Choroid plexus epithelial cell (primary cell): ENCODE measurements at regions not wholly inside any gene's neighbourhood (a gene's known extent, or its start where the extent isn't known, plus 50 kb on each side); places are given as distances from the start of the nearest gene placed in this dataset.

Experiments used
- DNase-seq: peaks from one replicate; pipeline ENCODE4 v3.0.0-alpha.2; 2010; ENCODE audit warnings: low read depth
- H3K4me3 ChIP-seq: 2 replicates; pipeline ENCODE4 v1.5.1; 2011; ENCODE audit warnings: low read depth, mild to moderate bottlenecking, control low read depth, low read length, moderate library complexity
- TF ChIP-seq, protein P1 (sequence below): conservative IDR thresholded peaks from 2 replicates; pipeline ENCODE4 v1.5.1; 2011; ENCODE audit warnings: low read depth, mild to moderate bottlenecking, control low read depth, inconsistent platforms, low read length, moderate library complexity

DNA sequence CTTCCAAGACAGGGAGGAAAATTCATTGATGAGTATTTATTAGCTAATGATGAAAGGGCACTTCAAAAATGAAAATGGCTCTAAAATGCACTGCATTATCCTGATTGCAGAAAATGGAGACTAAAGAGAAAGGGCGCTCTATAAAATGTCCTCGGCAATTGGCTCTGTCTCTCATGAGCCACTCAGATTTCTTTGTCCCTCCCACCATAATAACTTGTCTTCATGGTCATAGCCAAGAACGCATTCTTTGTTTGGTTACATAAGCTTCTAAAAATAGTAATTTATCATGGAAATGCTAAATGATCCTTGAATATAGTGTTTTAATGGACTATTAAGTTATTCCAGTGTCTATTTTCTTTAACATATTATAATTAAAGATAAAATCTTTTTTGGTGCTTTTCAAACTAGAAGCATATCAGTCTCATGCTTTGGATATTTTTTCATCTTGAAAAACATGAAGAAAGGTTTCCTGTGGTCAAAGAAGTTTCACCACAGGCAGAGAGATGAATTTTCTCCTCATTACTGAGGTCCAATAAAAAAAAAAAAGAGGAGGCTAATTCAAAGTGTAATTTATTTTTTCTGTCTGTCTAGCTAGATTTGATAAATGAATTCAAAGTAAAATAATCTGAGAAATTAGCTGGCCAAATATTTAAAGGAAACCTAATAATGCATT lies 238.1 kb upstream of the BLID start:
- DNase-seq: no peak
- no peak overlapping the region for H3K4me3 ChIP-seq
- TF ChIP-seq, protein P1, sequence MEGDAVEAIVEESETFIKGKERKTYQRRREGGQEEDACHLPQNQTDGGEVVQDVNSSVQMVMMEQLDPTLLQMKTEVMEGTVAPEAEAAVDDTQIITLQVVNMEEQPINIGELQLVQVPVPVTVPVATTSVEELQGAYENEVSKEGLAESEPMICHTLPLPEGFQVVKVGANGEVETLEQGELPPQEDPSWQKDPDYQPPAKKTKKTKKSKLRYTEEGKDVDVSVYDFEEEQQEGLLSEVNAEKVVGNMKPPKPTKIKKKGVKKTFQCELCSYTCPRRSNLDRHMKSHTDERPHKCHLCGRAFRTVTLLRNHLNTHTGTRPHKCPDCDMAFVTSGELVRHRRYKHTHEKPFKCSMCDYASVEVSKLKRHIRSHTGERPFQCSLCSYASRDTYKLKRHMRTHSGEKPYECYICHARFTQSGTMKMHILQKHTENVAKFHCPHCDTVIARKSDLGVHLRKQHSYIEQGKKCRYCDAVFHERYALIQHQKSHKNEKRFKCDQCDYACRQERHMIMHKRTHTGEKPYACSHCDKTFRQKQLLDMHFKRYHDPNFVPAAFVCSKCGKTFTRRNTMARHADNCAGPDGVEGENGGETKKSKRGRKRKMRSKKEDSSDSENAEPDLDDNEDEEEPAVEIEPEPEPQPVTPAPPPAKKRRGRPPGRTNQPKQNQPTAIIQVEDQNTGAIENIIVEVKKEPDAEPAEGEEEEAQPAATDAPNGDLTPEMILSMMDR: no peak

DNA sequence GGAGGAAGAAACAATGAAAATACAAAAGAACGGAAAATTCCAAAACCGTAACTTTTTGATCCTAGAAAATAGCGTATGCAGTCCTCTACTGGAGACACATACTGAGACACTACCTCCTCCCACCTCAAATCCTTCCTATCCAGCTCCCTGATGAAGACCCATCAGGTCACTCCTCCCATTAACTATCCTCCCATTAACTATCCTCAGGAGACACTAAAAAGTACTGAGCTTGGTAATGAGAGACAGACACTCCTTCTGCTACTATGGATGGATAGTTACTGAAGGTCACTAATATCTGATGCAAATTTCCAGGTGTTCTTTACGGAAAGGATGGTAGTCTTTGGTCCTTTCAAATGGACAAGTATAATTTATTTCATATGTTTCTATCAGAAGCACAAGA lies 237.5 kb upstream of the BLID start:
- no peak for DNase-seq
- TF ChIP-seq, protein P1: no peak
- H3K4me3 ChIP-seq: no peak overlapping the region

DNA sequence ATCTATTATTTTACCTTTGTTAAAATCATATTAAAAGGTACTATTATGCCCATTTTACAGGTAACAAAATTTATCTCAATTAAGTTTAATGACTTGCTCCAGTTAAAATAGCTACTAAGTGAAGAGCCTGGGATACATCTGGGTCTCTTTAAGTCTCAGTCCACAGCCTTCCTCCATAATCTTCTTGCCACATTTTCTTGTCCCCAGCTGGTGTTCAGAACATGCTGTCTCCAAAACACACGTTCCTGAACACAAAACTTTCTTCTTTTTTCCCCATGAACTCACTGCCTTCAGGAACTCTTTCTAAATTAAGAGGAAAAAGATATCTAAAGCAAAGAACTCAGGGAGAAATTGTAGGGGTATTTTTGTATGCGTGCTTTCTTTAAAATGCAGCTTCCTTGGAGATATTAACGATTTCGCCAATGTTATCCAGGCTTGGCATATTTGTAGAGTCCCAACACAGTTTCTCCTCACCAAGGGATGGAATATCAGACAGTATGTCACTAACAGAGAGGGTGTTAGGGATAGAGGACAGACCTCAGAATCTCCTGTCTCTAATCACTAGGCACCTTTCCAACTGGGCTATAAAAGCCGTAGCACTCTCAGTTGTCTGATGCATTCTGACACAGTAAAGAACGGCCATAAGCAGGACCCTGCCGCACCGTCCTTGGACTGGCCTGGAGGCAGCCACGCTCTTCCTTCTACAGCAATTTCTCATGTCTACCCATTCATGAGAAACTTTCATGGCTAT lies 232.8 kb upstream of the BLID start:
- DNase-seq: no peak
- H3K4me3 ChIP-seq: no peak overlapping the region
- TF ChIP-seq, protein P1: no peak

DNA sequence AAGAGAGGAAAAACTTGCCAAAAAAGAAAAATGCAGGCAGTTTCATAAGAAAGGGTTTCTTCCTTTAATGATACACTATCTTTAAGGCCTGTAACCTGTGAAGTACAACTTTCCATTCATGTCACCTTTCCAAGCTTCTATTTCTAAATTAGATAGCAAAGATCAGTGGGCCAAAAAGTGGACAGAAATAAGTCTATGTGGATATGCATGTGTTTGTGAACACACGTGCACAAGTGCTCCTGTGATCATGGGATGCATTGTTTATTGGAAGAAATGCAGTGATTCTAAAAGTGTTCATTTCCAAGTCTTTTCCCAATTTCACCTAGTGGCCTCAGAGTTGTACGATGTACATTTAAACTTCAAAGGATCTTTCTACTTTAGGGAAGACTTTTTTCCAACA lies 230.0 kb upstream of the BLID start:
- DNase-seq: no peak
- TF ChIP-seq, protein P1: no peak
- no peak overlapping the region for H3K4me3 ChIP-seq

DNA sequence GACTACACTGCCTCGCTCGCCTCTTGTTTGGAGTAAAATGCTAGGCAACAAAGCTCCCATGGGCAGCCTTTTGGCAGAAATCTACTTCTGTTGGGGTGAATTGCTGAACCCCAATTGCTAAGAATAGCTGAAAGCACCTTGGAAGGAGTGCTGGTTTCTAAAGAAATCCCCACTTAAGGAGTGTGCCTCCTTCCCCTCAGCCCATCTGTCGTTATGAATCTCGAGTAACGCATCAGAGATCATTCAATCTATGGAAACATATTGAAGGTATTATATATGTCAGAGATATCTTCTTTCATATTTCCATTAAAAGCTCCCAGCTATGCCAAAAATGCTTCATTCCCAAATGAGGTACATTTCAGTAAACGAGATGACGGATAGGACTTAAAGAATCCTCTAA lies 229.6 kb upstream of the BLID start:
- no peak overlapping the region for H3K4me3 ChIP-seq
- no peak for DNase-seq
- TF ChIP-seq, protein P1: no peak

DNA sequence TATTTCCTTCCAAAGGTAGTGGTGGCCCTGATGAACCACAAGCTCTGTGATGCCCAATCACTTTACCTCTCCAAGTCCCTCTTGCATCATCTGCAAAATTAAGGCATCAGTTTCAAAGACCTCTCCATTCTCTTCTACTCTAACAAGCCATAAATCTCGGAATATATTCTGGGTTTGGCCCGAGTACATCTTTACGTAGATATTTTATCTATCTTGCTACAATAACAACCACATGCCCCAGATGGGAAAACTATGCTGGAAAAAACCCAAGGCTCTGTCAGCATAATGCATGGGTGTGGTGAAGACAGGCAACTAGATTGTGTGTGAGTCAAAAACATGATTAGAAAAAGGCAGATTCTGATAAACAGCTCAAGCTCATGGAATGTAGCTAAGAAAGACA lies 228.2 kb upstream of the BLID start:
- no peak overlapping the region for H3K4me3 ChIP-seq
- DNase-seq: peak; percentile 82
- TF ChIP-seq, protein P1: no peak

DNA sequence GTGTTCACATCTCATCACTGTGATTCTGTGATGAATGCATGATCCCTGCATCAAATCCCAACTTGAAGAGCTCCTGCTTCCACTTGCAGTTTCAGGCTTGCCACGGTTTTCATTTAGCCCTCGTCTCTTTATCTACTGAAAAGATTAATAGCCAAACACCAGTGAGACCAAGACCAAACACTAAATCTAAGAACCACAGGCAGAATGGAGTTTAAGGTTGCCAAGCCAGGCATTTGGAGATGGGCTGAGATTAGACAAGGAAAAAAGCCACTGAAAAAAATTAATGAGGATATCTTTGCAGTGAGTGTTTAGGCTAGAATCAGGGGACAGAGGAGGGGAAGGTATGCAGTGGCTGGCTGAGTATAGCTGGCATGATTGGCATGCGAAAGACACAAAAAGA lies 227.2 kb upstream of the BLID start:
- no peak for DNase-seq
- TF ChIP-seq, protein P1: no peak
- H3K4me3 ChIP-seq: no peak overlapping the region
